HG03571 (cell line): ENCODE measurements at regions not wholly inside any gene's neighbourhood (a gene's known extent, or its start where the extent isn't known, plus 50 kb on each side); places are given as distances from the start of the nearest gene placed in this dataset.

Experiments
- ATAC-seq: cut with Tn5 transposase; IDR thresholded peaks from one replicate; pipeline ENCODE4 v1.9.1; 2021; ENCODE audit not compliant: unreplicated experiment

DNA sequence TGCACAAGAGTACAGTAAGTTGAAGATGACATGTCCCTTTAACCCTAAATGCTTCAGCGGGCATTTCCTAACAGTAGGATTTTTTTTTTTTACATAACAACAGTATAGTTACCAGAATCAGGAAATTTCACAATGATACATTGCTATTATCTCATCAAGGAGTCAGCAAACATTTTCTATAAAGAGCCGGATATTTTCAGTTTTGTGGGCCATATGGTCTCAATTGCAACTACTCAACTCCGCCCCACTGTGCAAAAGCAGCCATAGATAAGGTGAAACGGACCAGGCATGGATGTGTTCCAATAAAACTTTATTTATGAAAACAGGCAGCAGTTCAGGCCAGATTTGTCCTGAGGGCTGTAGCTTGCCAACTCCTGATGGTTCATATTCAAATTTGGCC is 130.6 kb downstream of the SMAD6 start:
- no peak for ATAC-seq

DNA sequence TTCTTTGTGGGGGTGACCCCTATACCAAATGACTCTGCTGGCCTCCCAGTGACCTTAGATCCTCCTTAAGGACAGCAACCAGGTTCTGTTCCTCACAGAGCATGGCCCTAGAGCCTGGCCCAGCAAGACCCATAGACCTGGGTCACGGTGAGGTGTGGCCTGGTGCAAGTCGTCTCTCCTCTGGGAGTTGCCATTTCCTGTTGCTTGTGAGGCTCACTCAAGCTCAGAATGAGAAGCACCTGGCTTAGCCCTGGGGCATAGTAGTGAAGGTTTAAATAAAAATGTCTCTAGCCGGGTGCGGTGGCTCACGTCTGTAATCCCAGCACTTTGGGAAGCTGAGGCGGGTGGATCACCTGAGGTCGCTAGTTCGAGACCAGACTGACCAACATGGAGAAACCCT is 131.3 kb downstream of the SMAD6 start:
- no peak for ATAC-seq

DNA sequence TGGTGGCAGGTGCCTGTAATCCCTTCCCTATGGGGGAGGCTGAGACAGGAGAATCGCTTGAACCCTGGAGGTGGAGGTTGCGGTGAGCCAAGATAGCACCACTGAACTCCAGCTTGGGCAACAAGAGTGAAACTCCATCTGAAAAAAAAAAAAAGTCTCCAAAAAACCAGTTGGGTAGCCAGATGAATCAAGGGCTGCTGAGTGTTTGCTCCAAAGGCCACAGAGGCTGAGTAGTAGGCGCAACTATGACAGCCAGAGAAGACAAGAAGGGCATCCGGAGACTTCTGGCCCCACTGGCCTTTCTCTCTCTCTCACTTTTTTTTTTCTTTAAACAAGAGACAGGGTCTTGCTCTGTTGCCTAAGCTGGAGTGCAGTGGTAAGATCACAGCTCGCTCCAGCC is 131.8 kb downstream of the SMAD6 start:
- no peak for ATAC-seq

DNA sequence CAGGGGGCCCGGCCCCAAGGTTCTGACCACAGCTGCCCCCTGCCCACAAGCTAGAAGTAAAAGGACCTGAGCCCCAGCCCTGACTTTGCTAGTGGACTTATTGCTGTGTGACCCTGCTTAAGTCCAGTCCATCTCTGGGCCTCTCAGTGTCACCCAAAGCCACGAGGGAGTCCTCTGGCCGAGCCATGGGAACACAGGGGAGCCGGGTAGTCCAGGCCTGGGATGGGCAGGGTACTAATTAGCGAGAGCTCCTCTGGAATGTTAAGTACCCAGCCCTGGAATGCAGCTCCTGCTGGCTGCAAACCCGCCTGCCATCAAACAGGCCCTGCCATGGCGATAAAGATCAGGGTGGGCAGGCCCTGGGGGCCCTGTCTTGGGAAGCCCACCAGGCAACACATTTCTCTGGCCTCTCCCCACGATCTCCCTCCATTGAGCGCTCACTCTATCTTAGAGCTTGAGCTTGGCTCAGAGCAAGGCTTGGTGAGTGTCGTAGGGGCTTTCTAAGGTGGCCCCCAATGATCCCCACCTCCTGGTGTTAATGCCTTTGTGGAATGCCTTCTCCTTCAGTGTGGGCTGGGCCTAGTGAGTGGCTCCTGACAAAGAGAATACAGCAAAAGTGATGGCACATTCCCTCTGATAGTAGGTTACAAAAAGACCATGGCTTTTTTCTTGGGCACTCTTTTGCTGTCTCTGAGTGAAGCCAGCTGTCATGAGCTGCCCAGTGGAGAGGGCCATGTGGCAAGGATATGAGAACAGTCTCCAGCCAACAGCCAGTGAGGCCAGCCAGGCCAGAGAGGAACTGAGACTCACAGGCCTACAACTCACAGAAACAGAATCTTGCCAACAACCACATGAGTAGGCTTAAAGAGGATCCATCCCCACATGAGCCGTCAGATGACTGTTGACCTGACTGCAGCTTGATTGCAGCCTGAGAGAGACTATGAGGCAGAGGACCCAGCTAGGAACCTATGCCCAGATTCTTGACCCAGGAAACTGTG is 133.1 kb downstream of the SMAD6 start:
- ATAC-seq = no peak

DNA sequence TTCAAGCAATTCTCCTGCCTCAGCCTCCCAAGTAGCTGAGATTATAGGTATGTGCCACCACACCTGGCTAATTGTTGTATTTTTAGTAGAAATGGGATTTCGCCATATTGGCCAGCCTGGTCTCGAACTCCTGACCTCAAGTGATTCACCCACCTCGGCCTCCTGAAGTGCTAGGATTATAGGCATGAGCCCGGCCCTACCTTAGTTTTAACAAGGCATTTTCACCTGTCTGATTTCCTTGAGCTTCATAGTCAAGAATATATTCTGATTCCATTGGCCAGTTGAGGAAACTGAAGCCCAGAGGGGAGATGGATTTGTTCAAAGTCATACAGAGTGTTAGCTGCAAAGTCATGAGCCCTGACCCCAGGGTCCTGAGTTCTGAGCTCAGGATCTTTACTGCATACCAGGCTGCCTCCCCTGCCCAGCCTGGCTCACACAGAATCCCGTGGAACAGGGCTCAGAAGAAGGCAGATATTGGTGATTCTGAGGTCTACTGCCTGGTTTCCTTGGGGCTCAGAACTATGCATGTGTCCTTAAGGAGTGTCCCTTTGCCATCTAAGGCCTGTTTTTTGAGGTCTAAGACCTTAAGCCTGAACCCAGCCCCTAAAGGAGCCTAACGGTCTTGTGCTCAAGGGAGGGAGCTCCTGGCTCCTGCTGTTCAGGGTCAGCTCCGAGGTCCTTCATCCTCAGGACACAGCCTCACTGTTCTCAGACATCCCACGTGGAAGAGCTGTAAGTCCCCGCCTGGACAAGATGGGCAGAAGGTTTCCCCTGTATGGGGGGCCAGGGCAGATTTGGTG is 134.4 kb downstream of the SMAD6 start:
- ATAC-seq = no peak

DNA sequence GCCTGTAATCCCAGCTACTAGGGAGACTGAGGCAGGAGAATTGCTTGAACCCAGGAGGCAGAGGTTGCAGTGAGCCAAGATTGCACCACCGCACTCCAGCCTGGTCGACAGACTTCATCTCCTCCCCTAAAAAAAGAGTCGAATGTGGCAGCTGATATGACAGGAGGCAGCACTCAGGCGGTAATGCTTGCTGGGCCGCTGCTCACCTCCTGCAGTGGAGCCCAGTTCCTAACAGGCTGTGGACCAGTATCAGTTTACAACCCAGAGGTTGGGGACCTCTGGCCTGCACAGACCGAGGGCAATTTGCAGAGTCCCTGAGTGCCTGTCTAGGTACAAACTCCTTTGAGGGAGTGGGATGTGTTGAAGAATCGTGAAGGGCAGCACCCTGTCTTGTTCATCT is 136.2 kb downstream of the SMAD6 start:
- ATAC-seq = no peak

DNA sequence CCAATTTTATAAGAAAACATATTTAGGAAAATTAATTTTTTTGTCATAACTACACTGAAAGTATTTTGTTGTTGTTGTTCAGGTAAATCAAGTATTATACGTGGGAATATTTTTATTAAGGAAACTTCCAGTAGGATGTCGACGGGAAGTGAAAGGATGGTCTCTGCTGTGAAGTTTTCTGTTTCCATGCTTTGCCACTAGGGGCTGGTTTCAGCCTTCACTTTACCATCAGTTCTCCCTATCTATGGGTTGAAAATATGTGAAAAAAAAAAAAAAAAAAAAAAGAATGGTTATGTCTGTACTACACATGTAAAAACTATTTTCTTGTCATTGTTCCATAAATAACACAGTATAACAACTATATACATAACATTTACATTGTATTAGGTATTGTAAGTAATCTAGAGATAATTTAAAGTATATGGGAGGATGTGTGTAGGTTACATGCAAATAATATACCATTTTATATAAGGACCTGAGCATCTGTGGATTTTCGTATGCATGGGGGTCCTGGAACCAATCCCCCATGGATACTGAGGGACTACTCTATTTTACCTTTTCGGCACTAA is 136.7 kb downstream of the SMAD6 start:
- no peak for ATAC-seq

DNA sequence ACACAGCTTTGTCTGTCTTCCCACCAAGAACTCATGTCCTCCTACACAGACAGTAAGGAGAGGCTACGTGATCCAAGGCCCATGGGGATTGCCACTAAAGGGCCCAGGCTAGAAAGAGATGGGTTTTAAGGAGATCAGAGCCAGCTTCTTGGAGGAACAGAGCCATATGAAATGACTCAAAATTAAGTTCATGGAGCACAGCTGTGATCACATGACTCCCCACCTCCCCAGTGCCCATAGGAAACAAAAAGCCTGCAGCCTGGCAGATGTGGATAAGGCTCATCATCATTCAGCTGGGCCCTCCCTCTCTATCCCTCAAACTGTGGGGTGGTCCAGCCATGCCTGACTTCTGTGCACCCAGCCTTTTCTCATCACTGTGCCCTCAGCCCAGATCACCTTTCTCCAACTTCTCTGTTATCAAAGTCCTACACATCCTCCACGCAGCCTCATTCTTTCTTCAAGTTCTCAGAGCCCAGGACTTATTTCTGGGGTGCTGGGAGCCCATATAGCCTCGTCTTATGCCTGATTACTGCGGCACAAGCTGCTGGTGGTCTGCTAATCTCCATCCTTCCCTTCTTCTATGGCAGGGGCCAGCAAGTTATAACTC is 137.6 kb downstream of the SMAD6 start:
- ATAC-seq = no peak

DNA sequence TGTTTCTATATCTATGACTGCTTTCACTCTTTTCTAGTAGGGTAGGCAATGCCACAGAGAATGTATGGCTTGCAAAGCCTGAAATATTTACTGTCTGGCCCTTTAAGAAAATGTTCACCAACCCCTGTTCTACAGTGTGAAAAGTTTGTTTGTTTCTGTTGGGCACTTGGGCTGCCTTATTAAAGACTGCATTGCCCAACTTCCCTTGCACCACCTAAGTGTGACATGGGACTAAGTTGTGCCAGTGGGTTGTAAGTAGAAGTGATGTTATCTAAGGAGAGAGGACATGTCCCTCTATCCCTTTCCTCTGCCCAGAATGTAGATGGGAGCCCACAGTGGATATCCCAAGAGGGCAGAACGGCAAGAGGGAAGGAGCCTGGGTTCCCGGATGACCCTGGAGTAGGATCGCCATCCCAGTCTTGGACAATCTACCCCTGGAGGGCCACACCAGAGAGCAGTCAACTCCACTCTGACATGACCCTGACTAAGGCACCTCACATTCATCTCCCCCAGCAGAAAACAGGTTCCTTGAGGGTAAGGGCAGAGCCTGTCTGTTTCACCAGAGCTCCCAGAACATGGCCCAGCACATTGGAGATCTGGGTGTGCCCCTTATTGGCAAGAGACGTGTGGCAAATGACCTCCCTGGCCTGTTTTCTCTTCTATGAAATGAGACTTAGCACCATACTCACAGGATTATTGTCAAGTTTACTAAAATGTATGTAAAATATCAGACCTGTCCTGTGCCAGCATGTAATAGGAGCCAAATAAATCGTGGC is 138.8 kb downstream of the SMAD6 start:
- no peak for ATAC-seq

DNA sequence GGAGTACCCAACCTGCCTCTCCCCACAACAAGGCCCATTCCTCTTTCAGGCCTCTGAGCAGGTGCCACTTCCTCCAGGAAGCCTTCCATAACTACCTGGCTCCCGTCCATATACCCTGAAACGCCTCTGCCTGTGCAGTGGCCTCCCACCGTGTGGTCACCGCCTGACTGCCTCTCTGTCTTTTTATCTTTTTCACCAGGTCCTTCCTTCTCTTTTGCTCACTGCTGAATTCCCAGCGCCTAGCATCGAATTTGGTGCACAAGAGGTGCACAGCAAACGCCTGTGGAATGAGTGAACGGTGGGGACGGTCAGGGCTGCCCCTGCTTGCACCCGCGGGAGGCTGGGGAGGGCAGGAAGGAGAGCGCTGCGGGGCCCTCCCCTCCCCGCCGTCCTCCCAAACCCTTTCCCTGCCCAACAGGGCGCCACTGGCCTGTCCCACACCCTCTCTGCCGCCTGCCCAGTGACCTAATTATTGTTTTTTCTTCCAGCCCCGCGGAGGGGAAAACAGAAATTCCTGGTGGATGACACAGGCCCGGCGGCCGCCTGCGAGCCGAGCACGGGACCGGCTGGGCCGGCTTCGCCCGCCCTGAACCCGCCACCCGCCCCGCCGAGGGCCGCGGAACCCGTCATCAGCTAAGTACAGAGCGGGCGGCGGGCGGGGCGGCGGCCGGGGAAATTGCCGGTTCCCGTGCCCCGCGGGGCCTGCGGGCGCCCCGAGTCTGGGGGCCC is 140.1 kb downstream of the SMAD6 start:
- ATAC-seq = no peak

DNA sequence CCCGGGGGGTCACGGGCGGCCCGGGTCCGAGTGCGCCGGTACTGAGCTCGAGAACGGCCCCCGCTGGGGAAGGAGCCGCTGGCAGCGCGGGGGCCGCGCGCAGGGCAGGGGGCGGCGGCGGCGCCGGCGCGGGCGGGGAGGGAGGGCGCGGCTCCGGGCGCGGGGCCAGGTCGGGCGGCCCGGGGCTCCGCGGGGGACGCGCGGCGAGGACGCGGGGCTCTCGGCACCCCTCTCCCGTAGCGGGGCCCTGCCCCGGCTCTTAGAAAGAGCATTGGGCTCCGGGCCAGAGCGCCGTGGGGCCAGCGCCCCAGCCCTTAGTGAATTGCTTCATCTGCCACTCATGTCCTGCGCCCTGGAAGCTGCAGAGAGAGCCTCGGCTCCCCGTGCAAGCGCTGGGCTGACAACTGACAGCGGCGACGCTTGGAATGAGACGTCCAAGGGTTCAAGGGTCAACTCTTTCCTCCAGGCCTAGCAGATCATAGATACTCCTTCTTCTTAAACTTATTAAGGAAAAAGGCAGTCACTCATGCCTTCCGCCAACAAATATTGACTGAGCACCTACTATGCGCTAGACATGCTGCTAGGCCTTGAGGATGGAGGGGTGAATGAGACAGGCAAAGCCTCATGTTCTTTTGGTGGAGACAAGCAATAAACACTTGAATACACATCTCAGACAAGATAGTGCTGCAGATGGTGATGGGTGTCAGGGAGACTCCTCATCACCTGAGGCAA is 140.8 kb downstream of the SMAD6 start:
- ATAC-seq = no peak

DNA sequence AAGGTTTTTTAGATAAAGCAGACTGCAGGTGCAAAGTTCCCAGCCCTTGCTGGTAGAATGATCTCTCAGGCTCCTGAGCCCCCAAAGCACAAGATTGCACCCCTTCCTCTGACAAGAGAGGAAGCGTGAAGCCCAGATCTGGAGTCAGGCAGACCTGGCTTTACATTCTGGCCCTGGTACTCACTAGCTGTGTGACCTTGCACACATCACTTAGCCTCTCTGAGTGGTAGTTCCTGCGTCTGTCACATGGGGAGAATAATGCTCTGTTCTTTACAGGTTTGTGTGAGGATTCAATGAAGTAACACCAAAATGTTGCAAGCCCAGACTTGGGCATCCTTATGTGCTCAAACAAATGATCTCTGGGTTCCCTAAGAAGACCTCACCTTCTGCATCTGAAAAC is 141.5 kb downstream of the SMAD6 start:
- ATAC-seq = no peak

DNA sequence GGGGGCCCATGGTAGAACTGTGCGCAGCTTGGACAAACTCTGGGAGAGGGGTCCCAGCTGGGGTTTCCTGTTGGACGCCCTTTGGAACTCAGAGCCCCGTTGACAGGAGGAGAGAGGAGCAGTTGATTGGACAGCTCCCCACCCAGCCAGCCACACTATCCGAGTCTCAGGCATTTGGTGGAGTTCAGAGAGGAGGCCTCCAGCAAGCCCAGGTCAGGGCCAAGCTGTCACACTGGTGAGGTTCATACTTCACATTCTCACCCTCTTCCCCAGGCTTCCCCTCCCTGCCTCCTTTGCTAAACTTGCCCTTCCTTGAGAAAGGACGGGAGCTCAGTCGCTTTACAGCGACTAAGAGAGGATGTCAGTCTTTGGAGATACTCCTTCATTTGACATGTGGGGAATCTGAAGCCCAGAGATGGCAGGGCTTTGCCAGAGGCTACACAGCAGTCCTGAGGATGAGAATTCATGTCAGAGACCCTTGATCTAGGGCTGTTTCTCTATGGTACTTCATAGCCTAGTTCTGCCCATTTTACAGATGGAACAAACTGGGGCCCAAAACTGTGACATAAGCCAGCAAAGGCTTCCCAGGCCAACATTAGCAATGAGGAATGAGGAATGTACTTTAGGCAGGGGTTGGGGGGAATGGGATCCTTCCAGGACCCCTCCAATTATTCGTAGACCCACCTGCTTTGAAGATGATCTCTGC is 142.2 kb downstream of the SMAD6 start:
- no peak for ATAC-seq

DNA sequence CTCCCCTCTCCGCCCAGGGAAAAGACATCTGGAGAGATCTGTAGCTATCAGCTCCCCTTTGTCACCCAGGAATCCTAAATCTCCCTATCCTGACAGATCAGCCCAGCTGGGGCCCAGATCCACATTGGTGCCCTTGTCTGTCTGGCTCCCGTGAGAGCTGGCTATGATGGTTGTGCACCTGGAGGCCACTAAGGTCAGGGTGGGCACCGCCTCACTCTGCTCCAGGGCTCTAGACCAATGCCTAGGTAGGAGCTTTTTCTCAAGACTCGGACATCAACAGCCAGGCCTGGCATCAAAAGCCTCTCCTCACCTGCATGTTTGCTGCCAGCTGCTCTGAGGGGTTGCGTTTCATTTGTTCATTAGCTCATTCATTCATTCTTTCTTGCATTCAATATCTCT is 142.7 kb downstream of the SMAD6 start:
- ATAC-seq = no peak

DNA sequence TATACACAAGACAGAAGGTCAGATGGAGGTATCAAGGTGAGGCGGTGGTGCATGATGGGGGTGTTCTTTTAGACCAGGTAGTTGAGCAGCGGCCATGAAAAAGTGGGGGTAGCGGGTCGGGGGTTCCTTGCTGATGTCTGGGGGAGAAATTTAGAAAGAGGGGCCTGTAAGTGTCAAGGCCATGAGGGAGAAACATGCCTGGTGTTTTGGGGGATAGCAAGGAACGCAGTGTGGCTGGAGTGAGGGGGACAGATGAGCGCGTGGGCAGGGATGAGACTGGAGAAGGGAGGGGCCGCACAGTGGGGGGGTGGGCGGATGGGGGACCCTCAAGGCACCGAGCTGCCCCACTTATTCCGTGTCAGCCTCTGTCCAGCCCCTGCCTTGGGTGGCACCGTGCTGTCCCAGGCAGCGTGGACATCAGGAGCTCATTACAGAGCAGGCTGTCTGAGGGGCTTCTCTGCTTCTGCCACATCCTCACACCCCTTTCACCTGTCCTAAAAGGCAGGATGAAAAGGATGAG is 143.3 kb downstream of the SMAD6 start:
- ATAC-seq = no peak

DNA sequence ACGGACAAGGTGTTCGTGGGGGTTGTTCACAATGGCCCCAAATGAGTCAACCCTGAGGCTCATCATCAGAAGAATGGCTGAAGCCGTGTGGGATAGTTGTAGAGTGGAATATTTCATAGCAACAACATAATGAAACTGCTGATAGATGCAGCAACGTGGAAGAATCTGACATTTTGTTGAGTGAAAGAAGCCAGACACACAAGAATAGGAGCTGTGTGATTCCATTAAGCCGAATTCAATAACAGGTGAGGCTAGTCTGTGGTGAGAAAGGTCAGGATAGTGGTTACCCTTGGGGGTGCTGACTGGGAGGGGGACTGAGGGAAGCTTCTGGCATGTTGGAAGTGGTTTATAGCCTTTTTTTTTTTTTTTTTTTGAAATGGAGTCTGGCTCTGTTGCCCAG is 144.0 kb downstream of the SMAD6 start:
- no peak for ATAC-seq

DNA sequence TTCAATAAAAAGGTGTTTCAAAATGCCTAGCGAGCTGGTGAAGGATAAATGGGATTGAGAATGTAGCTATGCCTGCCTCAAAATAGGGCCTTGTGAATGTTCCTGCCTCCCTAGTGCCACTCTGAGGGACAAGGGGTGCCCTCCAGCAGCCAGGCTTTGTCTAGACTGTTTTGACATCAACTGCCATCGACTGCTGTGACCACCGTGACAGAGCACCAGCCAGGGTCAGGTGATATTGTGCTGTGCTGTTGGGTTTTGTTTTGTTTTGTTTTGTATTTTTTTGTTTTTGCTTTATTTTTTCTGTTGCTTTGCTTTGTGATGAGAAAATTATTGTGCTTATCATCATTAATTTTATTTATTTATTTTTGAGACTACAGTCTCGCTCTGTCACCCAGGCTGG is 144.8 kb downstream of the SMAD6 start:
- ATAC-seq = no peak

DNA sequence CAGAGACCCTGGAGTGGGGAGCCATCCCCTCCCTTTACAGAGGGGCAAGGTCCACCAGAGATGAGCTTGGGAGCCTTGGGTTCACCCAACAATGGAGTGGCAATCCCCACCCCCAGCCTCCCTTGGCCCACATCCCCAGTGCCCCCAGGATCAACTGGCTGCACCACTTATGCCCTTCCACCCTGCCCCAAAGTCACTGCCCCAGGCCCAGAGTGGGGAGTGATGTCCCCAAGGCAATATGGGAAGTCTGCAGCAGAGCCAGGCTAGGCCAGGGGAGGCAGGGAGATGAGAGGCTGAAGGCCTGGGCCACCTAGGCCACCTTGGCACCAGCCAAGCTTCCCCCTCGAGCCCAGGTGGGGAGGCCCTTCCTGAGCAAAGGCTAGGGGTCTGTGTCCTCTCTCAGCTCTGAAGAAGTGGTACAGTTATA is 145.5 kb downstream of the SMAD6 start:
- ATAC-seq = no peak
